GM18907 (cell line): ENCODE measurements at regions not wholly inside any gene's neighbourhood (a gene's known extent, or its start where the extent isn't known, plus 50 kb on each side); places are given as distances from the start of the nearest gene placed in this dataset.

Experiments
- ATAC-seq: cut with Tn5 transposase; IDR thresholded peaks from one replicate; pipeline ENCODE4 v1.9.1; 2021; ENCODE audit warnings: mild to moderate bottlenecking, moderate library complexity; ENCODE audit not compliant: unreplicated experiment

- ATAC-seq: no peak
These were observed 190.6 kb downstream of the CYLD start for GRCh38 chr16:50932348-50932935.

GRCh38 chr16:50928065-50928464, 186.2 kb downstream of the CYLD start:
- ATAC-seq: no peak

DNA sequence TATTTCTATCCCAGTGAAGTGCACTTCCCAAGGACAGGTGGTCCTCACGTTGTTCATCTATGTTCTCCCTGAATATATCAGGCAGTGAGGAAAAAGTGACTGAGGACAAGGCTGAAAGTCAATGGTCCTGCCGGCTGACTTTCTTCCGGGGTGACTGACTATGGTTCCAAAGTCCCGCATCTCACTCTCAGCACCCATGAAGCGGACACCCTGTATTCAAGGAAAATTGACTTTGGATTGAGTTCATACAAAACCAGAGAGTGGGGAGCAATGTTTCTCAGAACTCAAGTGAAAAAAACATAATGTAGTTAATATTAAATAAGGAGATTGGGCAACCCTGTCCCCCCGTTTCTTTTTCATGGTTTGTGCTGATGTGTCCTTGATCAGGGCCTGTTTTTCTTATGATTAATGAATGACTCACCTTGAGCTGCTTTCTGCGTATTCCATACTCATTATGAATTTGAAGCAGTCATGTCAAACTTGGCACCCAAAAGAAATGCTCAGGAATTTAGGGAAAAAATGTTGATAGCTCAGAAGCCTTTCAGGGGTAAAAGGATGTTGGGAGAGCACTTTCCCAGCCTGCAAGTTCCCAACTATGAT, 184.0 kb downstream of the CYLD start:
- ATAC-seq: no peak

DNA sequence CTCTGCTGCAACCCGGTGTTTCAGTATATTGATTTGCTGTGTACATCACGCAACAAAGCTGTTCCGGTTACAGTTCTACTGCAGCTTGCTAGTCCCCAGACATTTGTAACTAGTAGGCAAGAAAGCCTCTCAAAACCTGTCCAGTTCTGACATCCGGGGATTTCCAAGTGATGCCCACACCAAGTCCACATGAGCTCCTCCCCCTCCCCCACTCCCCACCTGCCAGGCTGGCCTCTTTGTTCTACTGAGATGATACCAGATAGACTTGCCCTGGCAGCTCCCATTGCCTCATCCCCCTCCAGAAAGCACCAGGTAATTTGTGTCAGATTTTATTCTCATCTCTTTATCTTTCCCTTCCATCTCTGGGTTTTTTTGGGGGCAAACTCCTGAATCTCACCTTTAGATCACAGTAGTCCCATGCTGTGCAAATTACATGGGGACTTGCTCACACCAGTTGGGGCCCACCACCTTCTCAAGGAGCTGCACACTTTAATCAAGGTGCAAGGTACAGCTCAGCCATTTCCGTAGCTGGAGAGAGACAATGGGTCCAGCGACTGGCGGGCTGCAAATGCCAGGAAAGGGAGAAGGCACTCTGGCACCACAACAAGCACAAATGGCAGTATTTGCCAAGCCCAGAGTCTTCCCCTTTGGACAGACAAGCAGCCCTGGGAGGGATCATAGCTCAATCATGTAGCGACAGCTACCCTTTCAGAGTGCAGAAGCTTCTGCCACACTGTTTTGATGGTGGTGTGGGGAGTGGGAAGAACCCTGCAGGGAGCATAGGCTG, 183.1 kb downstream of the CYLD start:
- no peak for ATAC-seq

DNA sequence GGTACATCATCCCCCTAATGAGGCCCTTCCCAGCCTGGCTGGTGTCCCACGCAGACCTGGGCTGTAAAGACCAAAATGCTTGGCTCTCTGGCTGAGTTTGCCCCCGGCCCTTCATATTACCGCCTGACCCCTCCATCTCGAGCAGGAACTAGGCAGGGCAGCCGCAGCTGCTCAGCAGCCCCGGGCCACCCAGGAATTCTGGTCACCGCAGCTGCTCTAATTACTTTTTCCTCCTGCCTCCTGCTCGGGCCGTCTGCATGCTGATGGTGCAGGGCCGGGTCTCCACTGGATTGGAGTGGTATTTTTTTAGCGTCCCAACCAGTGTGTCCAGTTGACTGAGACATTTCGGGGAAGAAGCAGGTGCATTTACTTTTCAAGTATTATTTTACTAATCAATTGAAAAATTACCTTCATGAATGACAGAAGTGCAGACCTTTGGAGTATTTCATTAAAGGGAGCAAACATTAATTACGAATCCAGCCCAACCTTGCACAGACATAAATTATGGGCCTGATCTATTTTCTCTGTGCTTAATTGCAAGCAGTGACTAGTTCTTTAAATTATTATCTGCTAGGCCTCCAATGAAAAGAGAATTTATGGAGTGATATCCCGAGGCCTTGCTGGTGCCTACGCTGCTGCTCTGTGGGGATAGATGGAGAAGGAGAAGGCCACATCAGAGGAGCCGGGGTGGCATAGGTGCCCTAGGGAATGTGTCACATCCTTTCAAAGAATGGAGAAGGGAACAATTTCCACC, 176.2 kb downstream of the CYLD start:
- ATAC-seq: no peak

DNA sequence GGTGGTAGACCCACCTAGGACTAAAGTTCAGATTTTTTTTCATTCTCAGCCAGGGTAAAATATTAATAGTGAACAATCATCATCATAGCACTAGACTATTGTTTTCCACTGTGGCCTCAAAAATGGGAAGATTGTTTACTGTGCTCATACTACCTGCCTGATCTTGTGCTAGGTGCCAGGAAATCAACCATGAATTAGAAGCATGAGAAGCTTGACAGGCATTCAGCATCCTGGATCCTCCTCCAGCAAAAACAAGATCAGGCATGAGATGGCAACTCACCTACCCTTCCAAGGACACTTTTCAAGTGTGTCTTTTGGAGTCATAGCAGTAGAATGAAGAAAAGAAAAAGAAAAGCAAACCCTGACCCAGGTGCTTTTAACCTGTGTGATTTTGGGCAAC, 174.2 kb downstream of the CYLD start:
- no peak for ATAC-seq

GRCh38 chr16:50915120-50915519, 173.2 kb downstream of the CYLD start:
- ATAC-seq: no peak

- no peak for ATAC-seq
These were observed 168.8 kb downstream of the CYLD start for GRCh38 chr16:50910736-50911100.

GRCh38 chr16:50909831-50910735, 168.2 kb downstream of the CYLD start:
- no peak for ATAC-seq

DNA sequence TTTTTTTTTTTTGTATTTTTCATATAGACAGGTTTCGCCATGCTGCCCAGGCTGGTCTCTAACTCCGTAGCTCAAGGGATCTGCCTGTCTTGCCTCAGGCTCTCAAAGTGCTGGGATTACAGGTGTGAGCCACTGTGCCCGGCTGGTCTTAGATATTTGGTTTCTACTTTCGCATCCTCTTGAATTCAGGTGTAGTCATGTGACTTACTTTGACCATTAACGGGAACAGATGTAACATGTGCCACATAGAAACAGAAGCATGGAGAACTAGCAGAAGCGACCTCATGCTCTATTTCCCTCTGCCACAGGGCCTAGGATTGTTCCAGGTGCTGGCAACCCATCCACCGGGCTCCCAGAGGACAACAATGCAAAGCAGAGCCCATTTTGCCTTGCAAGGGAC, 166.6 kb downstream of the CYLD start:
- ATAC-seq: no peak

DNA sequence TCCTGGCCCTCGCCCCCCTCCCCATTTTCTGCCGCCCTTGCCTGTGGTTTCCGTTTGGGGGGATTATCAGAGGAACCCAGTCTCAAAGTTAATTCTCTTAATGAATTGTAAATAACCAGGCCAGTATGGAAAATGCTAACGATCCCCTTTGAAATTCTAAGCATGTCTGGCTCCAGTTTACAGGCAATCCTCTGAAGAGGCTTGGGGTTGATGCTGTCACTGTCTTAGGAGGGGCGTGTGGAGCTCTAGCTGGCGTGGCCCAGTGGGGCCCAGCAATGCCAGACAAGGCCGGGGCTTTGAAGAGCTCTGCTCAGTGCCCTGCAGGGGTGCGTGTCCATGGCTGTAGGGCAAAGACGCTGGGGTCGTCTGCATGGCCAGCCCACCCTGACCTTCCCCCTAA, 164.6 kb downstream of the CYLD start:
- no peak for ATAC-seq

- no peak for ATAC-seq
These were observed 160.6 kb downstream of the CYLD start for GRCh38 chr16:50902457-50902856.

- ATAC-seq: no peak
These were observed 159.2 kb downstream of the CYLD start for GRCh38 chr16:50901062-50901461.

DNA sequence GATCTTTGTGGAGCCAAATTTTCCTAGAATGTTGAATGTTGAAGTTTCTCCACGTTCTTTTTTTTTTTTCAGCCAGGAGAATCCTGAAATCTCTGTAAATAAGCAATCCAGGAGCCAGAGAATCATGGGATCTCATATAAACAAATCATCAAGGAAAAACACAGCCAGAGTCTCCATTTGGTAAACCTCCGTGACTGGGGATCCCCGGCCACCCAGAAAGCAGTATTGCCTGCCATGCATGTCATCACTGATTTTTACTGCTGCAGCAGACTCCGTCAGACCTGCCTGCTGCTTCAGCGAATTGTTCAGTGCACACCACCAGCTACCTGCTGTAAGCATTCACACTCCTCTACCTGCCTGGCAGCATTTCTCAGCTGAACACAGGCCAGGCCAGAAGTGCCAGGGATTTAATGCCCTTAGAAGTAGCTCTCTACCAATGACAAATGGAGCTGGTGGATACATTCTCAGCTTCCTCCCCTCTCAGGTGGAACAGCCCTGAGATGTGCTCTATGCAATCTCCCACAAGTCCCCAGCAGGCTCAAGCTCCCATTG, 158.6 kb downstream of the CYLD start:
- no peak for ATAC-seq

- no peak for ATAC-seq
These were observed 158.1 kb downstream of the CYLD start for GRCh38 chr16:50899951-50900350.

DNA sequence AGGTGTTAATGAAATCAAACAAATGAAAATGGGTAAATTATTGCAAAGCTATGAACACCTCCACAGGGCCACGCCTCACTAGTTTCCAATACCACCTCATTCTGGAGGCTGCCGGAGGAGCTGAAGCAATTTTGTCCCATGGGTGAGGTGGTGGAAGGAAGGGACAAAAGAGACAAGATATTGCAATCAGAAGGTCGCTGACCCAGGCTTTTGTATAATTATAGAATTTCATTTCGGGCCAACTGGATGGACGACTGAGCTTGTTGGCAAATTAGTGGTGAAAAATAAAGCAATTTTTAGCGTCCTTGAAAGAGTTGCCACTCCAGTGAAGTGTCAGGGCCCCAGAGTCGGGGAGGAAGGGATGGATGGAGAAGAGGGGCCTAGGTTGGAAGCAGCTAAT, 147.9 kb downstream of the CYLD start:
- ATAC-seq: no peak

- no peak for ATAC-seq
These were observed 147.4 kb downstream of the CYLD start for GRCh38 chr16:50889276-50889675.

GRCh38 chr16:50888486-50889261, 146.8 kb downstream of the CYLD start:
- ATAC-seq: no peak

GRCh38 chr16:50887500-50888298, 145.8 kb downstream of the CYLD start:
- no peak for ATAC-seq
